K562 (cell line): ENCODE measurements at regions not wholly inside any gene's neighbourhood (a gene's known extent, or its start where the extent isn't known, plus 50 kb on each side); places are given as distances from the start of the nearest gene placed in this dataset.

Experiments used
- ATAC-seq: fragments of 200-7000 bp; cut with Tn5 transposase; 3 replicates; pipeline ENCODE4 v1.9.1; 2020; ENCODE audit warnings: moderate library complexity
- BruUV-seq: library from RNA; stranded (reverse); fragments of 400-500 nt; replicated peaks from 2 replicates; lab custom pipeline; 2021; lab: Mats Ljungman, UMichigan
- CTCF ChIA-PET: fragments of 300-600 bp; formaldehyde crosslinking; extraction: SDS; loops from one replicate; lab custom pipeline; 2021; ENCODE audit warnings: low intra/inter-chr PET ratio; lab: Yijun Ruan, JAX
- POLR2A ChIA-PET: fragments of 300-600, 350-650 bp; sonication (Branson Sonifier 250); formaldehyde crosslinking; extraction: SDS; loops from one replicate; lab custom pipeline; 2021; ENCODE audit warnings: antibody characterized with exemption, inconsistent platforms; lab: Yijun Ruan, JAX
- DNase-seq, 4 experiments: peaks; one replicate each; pipeline versions ENCODE4 v3.0.0 to v3.0.0-alpha.2; 2011 to 2018; ENCODE audit warnings: low spot score in 3 of 4, mixed read lengths in 3 of 4; ENCODE audit errors: extremely low read depth in 1 of 4
- FAIRE-seq: peaks from 2 replicates; lab custom pipeline; 2011; peaks lifted over from hg19 to GRCh38; lab: Jason Lieb, UNC
- H2AFZ ChIP-seq: 2 replicates; pipeline ENCODE4 v1.6.0; 2011; ENCODE audit warnings: low read depth, low read length, control low read depth, inconsistent platforms
- H3K27ac ChIP-seq: fragments of 200-600 bp; 3 replicates; pipeline ENCODE4 v1.8.0; 2011; ENCODE audit warnings: low read depth, mild to moderate bottlenecking, control low read depth, inconsistent platforms, low read length, moderate library complexity, mixed read lengths; ENCODE audit errors: extremely low read depth
- H3K27me3 ChIP-seq, 2 experiments: fragments of 300-600 bp in 1 of 2; 2 replicates in 1 of 2; 3 replicates in 1 of 2; pipeline versions ENCODE4 v1.6.0 to v1.8.0; 2011; ENCODE audit warnings: inconsistent platforms in 2 of 2, low read length in 2 of 2, mild to moderate bottlenecking in 1 of 2, mixed read lengths in 1 of 2, moderate library complexity in 1 of 2; ENCODE audit not compliant: control insufficient read depth in 2 of 2, insufficient read depth in 2 of 2
- H3K36me3 ChIP-seq: fragments of 300-600 bp; 3 replicates; pipeline ENCODE4 v1.8.0; 2011; ENCODE audit warnings: mild to moderate bottlenecking, low read length, inconsistent platforms; ENCODE audit not compliant: control insufficient read depth, insufficient read depth
- H3K4me1 ChIP-seq, 2 experiments: fragments of 200-600 bp in 1 of 2; replicated peaks in 1 of 2; 2 replicates in 1 of 2; 3 replicates in 1 of 2; pipeline versions ENCODE4 v1.5.1 to v1.8.0; 2011; ENCODE audit warnings: inconsistent platforms in 2 of 2, low read length in 2 of 2, mild to moderate bottlenecking in 1 of 2, mixed read lengths in 1 of 2, moderate library complexity in 1 of 2; ENCODE audit not compliant: control insufficient read depth in 2 of 2, insufficient read depth in 2 of 2
- H3K4me2 ChIP-seq: 2 replicates; pipeline ENCODE4 v1.6.1; 2011; ENCODE audit warnings: low read length, control low read depth, inconsistent platforms, mixed read lengths; ENCODE audit not compliant: insufficient read depth
- H3K4me3 ChIP-seq: fragments of 200-600 bp; sonication (generic), shearing (Covaris generic); 2 replicates; pipeline ENCODE4 v1.5.1; 2016; ENCODE audit warnings: control low read depth, inconsistent platforms
- H3K79me2 ChIP-seq: fragments of 200-600 bp; 3 replicates; pipeline ENCODE4 v1.8.0; 2011; ENCODE audit warnings: low read length, inconsistent platforms; ENCODE audit not compliant: control insufficient read depth, insufficient read depth
- H3K9ac ChIP-seq, 2 experiments: 2 replicates each; pipeline versions ENCODE4 v1.6.0 to v1.6.1; 2011; ENCODE audit warnings: low read depth in 2 of 2, low read length in 2 of 2, control low read depth in 1 of 2, inconsistent platforms in 1 of 2, mild to moderate bottlenecking in 1 of 2, mixed read lengths in 1 of 2; ENCODE audit not compliant: insufficient read depth in 1 of 2
- H3K9me1 ChIP-seq: one replicate; pipeline ENCODE4 v1.6.0; 2011; ENCODE audit warnings: inconsistent platforms, mild to moderate bottlenecking, low read length, moderate library complexity; ENCODE audit not compliant: control insufficient read depth, insufficient read depth
- H3K9me3 ChIP-seq: replicated peaks from 2 replicates; pipeline ENCODE4 v1.5.1; 2011; ENCODE audit warnings: low read depth, low read length, inconsistent platforms; ENCODE audit not compliant: control insufficient read depth, insufficient read depth
- H4K20me1 ChIP-seq: replicated peaks from 2 replicates; pipeline ENCODE4 v1.6.1; 2011; ENCODE audit warnings: low read length, inconsistent platforms, mixed read lengths; ENCODE audit not compliant: control insufficient read depth, insufficient read depth
- PCBP1 ChIP-seq: fragments of 200-400 bp; formaldehyde crosslinking; IDR thresholded peaks from 2 replicates; pipeline ENCODE4 v1.6.1; 2018; ENCODE audit warnings: mild to moderate bottlenecking, low read depth, low read length; ENCODE audit not compliant: poor library complexity, severe bottlenecking
- ZKSCAN1 ChIP-seq: fragments of 150-350 bp; IDR thresholded peaks from 2 replicates; pipeline ENCODE4 v1.6.1; 2016; ENCODE audit warnings: low read depth, low read length
- WGBS: fragments of 100-300 bp; shearing (Covaris generic); methylation state at CpG from one replicate; pipeline ENCODE4 v1.1.6; 2016; ENCODE audit warnings: low coverage, mixed read lengths; ENCODE audit not compliant: insufficient coverage; ENCODE audit errors: missing lambda C conversion rate; 5-methylcytosine and 5-hydroxymethylcytosine counted together
- in situ Hi-C: fragments of 300-500 bp; cut with MboI; formaldehyde crosslinking; loops from 4 replicates; pipeline ENCODE4 v1.15.0; 2018; ENCODE audit warnings: inconsistent platforms, mixed read lengths
- intact Hi-C: fragments of 100-400 bp; cut with micrococcal nuclease; formaldehyde crosslinking; loops from 2 replicates; pipeline ENCODE4 v1.14.2; 2022

GRCh38 chr1:22398656-22399420 lies 52.8 kb upstream of the ZBTB40 start:
- Histone ChIP-seq H3K4me1 (peaks cover 0 to 3% of the 10 kb centered on the region in 2 experiments; a peak in 1 of 5 replicates), H3K79me2 (no peaks in the 10 kb centered on the region), H2AFZ (no peak overlapping the region), H3K27ac (no peak overlapping the region), H4K20me1 (peaks cover 4% of the 10 kb centered on the region; the same call in 1 of the 2 replicates), H3K4me3 (no peak overlapping the region), H3K9me1 (no peaks in the 10 kb centered on the region), H3K36me3 (no peaks in the 10 kb centered on the region), H3K9ac (no peak overlapping the region), H3K9me3 (no peaks in the 10 kb centered on the region; the same call in 1 of the 2 replicates), H3K27me3 (peaks cover 35 to 54% of the 10 kb centered on the region in 2 experiments; a peak in 4 of 5 replicates), H3K4me2 (no peak overlapping the region)
- intact Hi-C loops (no loop called here), in situ Hi-C loops (no loop called here)
- DNase-seq (no peak), FAIRE-seq (peak; percentile 29), ATAC-seq (no peak)
- POLR2A ChIA-PET: interaction anchor here (0.8 to 1.1 kb wide), 2 partner anchors 164 to 308 kb away, joined by 3 read pairs; no protein-coding TSS in a partner anchor
- CTCF ChIA-PET: interaction anchor here (1.0 kb wide), 1 partner anchor 294 kb away, joined by 3 read pairs; no protein-coding TSS in a partner anchor
- TF ChIP-seq PCBP1: no peak
- peak; percentile 75; the same call in 1 of the 2 replicates for TF ChIP-seq ZKSCAN1
- no TSS peak for BruUV-seq
- 3% methylated on average over 11 of the region's 11 CpGs for WGBS
